Adrenal gland (tissue), 5 donors: ENCODE measurements at regions not wholly inside any gene's neighbourhood (a gene's known extent, or its start where the extent isn't known, plus 50 kb on each side); places are given as distances from the start of the nearest gene placed in this dataset.

Source experiments
- POLR2A ChIP-seq, 2 donors: fragments of 450-650 bp; IDR thresholded peaks; one replicate each; pipeline ENCODE4 v1.6.1; 2017; ENCODE audit warnings: antibody characterized with exemption in 2 of 2, mild to moderate bottlenecking in 2 of 2, moderate library complexity in 1 of 2
- TF ChIP-seq, protein P1 (sequence below), 6 experiments: fragments of 450-650 bp in 4 of 6; fragments of 200-600 bp in 2 of 6; sonication (generic) in 1 of 6; IDR thresholded peaks; 1 replicate in 5 of 6; 2 replicates in 1 of 6; pipeline versions ENCODE4 v1.5.1 to v1.8.0; 2016 to 2021; ENCODE audit warnings: antibody characterized with exemption in 6 of 6, mild to moderate bottlenecking in 2 of 6, moderate library complexity in 1 of 6
- donor health status: DM: no; HTN: no; CAD: no.

DNA sequence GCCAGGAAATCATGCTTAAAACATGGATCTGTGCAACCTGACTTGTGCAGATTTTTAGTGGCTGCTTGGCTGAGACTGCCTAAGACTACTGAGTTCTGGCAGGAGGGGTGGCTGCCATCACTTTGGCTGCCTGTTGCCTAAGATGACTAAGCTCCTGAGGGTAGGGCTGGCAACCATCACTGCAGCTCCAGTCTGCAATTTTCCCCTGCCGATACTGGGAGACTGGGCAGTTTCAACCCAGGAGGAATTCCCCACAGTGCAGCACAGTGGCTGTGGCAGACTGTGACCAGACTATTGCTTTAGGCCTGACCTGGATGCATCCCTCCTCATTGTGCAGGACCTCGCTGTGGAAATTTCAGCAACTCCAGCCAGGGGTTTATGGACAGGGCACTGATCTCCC lies 544.9 kb downstream of the ANKRD50 start:
- TF ChIP-seq, protein P1, sequence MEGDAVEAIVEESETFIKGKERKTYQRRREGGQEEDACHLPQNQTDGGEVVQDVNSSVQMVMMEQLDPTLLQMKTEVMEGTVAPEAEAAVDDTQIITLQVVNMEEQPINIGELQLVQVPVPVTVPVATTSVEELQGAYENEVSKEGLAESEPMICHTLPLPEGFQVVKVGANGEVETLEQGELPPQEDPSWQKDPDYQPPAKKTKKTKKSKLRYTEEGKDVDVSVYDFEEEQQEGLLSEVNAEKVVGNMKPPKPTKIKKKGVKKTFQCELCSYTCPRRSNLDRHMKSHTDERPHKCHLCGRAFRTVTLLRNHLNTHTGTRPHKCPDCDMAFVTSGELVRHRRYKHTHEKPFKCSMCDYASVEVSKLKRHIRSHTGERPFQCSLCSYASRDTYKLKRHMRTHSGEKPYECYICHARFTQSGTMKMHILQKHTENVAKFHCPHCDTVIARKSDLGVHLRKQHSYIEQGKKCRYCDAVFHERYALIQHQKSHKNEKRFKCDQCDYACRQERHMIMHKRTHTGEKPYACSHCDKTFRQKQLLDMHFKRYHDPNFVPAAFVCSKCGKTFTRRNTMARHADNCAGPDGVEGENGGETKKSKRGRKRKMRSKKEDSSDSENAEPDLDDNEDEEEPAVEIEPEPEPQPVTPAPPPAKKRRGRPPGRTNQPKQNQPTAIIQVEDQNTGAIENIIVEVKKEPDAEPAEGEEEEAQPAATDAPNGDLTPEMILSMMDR (IDR thresholded peaks at IDR 0.05): no peak
- TF ChIP-seq POLR2A (IDR thresholded peaks at IDR 0.05): no peak
